ENCODE measurements at regions not wholly inside any gene's neighbourhood (a gene's known extent, or its start where the extent isn't known, plus 50 kb on each side); places are given as distances from the start of the nearest gene placed in this dataset.

DNA sequence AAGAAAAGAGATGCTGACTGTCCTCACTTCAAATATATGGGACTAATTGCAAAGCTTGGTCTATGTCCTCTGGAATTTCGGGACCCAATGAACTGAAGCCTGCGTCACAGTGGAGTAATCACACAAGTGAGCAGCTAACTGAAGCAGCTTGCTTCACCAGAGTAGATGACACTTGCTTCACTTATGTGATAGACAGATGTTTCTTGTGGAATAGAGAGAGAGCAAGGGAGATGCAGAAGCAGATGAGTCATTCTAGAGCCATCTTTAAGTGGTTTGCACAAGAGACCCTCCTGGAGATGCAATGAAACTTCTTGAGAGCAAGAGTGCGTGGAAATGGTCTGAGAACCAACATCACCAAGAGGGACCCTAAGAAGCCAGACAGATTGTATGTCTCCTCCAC, 1537.1 kb upstream of the FLRT2 start:
- TF ChIP-seq, protein P1, sequence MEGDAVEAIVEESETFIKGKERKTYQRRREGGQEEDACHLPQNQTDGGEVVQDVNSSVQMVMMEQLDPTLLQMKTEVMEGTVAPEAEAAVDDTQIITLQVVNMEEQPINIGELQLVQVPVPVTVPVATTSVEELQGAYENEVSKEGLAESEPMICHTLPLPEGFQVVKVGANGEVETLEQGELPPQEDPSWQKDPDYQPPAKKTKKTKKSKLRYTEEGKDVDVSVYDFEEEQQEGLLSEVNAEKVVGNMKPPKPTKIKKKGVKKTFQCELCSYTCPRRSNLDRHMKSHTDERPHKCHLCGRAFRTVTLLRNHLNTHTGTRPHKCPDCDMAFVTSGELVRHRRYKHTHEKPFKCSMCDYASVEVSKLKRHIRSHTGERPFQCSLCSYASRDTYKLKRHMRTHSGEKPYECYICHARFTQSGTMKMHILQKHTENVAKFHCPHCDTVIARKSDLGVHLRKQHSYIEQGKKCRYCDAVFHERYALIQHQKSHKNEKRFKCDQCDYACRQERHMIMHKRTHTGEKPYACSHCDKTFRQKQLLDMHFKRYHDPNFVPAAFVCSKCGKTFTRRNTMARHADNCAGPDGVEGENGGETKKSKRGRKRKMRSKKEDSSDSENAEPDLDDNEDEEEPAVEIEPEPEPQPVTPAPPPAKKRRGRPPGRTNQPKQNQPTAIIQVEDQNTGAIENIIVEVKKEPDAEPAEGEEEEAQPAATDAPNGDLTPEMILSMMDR (IDR thresholded peaks at IDR 0.05; ENCODE audit: insufficient read depth, low read length), result no peak
- no peak for TF ChIP-seq POLR2AphosphoS5 (IDR thresholded peaks at IDR 0.05; ENCODE audit: low read depth)
- TF ChIP-seq, protein P2, sequence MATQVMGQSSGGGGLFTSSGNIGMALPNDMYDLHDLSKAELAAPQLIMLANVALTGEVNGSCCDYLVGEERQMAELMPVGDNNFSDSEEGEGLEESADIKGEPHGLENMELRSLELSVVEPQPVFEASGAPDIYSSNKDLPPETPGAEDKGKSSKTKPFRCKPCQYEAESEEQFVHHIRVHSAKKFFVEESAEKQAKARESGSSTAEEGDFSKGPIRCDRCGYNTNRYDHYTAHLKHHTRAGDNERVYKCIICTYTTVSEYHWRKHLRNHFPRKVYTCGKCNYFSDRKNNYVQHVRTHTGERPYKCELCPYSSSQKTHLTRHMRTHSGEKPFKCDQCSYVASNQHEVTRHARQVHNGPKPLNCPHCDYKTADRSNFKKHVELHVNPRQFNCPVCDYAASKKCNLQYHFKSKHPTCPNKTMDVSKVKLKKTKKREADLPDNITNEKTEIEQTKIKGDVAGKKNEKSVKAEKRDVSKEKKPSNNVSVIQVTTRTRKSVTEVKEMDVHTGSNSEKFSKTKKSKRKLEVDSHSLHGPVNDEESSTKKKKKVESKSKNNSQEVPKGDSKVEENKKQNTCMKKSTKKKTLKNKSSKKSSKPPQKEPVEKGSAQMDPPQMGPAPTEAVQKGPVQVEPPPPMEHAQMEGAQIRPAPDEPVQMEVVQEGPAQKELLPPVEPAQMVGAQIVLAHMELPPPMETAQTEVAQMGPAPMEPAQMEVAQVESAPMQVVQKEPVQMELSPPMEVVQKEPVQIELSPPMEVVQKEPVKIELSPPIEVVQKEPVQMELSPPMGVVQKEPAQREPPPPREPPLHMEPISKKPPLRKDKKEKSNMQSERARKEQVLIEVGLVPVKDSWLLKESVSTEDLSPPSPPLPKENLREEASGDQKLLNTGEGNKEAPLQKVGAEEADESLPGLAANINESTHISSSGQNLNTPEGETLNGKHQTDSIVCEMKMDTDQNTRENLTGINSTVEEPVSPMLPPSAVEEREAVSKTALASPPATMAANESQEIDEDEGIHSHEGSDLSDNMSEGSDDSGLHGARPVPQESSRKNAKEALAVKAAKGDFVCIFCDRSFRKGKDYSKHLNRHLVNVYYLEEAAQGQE (IDR thresholded peaks at IDR 0.05; ENCODE audit: insufficient replicate concordance, low read depth), result no peak
- TF ChIP-seq SPI1 (IDR thresholded peaks at IDR 0.05; ENCODE audit: borderline replicate concordance, low read depth), result no peak
- TF ChIP-seq GABPA (IDR thresholded peaks at IDR 0.05; ENCODE audit: low read depth), result no peak
